GM19025 (cell line): ENCODE measurements at regions not wholly inside any gene's neighbourhood (a gene's known extent, or its start where the extent isn't known, plus 50 kb on each side); places are given as distances from the start of the nearest gene placed in this dataset.
"Not testable (repeated sequence)": the region's sequence is repeated elsewhere in the genome, so short reads cannot be mapped to it uniquely, and the experiment has no call there.

ENCODE experiments used
- ATAC-seq: cut with Tn5 transposase; IDR thresholded peaks from one replicate; pipeline ENCODE4 v1.9.1; 2021; ENCODE audit warnings: mild to moderate bottlenecking, low read depth, moderate library complexity; ENCODE audit not compliant: unreplicated experiment

GRCh38 chr18:28432339-28432738 lies 255.4 kb upstream of the CDH2 start:
- ATAC-seq: no peak

- ATAC-seq: no peak
Measured at GRCh38 chr18:28425886-28426285, 249.0 kb upstream of the CDH2 start.

GRCh38 chr18:28422577-28422976 lies 245.6 kb upstream of the CDH2 start:
- no peak for ATAC-seq

GRCh38 chr18:28421950-28422349 lies 245.0 kb upstream of the CDH2 start:
- not testable (repeated sequence) for ATAC-seq

GRCh38 chr18:28412521-28412920 lies 235.6 kb upstream of the CDH2 start:
- no peak for ATAC-seq

GRCh38 chr18:28411806-28412205 lies 234.9 kb upstream of the CDH2 start:
- ATAC-seq: no peak

- no peak for ATAC-seq
Measured at GRCh38 chr18:28409811-28410210, 232.9 kb upstream of the CDH2 start.

- no peak for ATAC-seq
Measured at GRCh38 chr18:28408528-28408927, 231.6 kb upstream of the CDH2 start.

GRCh38 chr18:28407681-28408080 lies 230.8 kb upstream of the CDH2 start:
- no peak for ATAC-seq

- ATAC-seq: no peak
Measured at GRCh38 chr18:28406533-28406932, 229.6 kb upstream of the CDH2 start.

GRCh38 chr18:28404694-28405093 lies 227.8 kb upstream of the CDH2 start:
- no peak for ATAC-seq

GRCh38 chr18:28399781-28400362 lies 222.9 kb upstream of the CDH2 start:
- no peak for ATAC-seq

- no peak for ATAC-seq
Measured at GRCh38 chr18:28398471-28398870, 221.5 kb upstream of the CDH2 start.

- ATAC-seq: no peak
Measured at GRCh38 chr18:28390022-28390421, 213.1 kb upstream of the CDH2 start.

GRCh38 chr18:28382215-28382879 lies 205.4 kb upstream of the CDH2 start:
- no peak for ATAC-seq

GRCh38 chr18:28372186-28372585 lies 195.3 kb upstream of the CDH2 start:
- no peak for ATAC-seq

GRCh38 chr18:28366676-28367075 lies 189.7 kb upstream of the CDH2 start:
- no peak for ATAC-seq

GRCh38 chr18:28365411-28365831 lies 188.5 kb upstream of the CDH2 start:
- ATAC-seq: no peak

- no peak for ATAC-seq
Measured at GRCh38 chr18:28363124-28363523, 186.2 kb upstream of the CDH2 start.

GRCh38 chr18:28359176-28359575 lies 182.2 kb upstream of the CDH2 start:
- ATAC-seq: no peak

- no peak for ATAC-seq
Measured at GRCh38 chr18:28357766-28358401, 181.0 kb upstream of the CDH2 start.

GRCh38 chr18:28350821-28351220 lies 173.9 kb upstream of the CDH2 start:
- no peak for ATAC-seq
